Tibial nerve (tissue), 3 donors: ENCODE measurements at regions not wholly inside any gene's neighbourhood (a gene's known extent, or its start where the extent isn't known, plus 50 kb on each side); places are given as distances from the start of the nearest gene placed in this dataset.

ENCODE experiments used
- POLR2A ChIP-seq, 2 donors: fragments of 450-650 bp; IDR thresholded peaks; one replicate each; pipeline ENCODE4 v1.6.1; 2017; ENCODE audit warnings: antibody characterized with exemption in 2 of 2, mild to moderate bottlenecking in 2 of 2, moderate library complexity in 2 of 2
- TF ChIP-seq, protein P1 (sequence below), 5 experiments: fragments of 200-600 bp in 3 of 5; fragments of 450-650 bp in 2 of 5; sonication (generic) in 3 of 5; IDR thresholded peaks; one replicate each; pipeline ENCODE4 v1.5.1; 2016 to 2019; ENCODE audit warnings: antibody characterized with exemption in 5 of 5, mild to moderate bottlenecking in 3 of 5, moderate library complexity in 2 of 5

DNA sequence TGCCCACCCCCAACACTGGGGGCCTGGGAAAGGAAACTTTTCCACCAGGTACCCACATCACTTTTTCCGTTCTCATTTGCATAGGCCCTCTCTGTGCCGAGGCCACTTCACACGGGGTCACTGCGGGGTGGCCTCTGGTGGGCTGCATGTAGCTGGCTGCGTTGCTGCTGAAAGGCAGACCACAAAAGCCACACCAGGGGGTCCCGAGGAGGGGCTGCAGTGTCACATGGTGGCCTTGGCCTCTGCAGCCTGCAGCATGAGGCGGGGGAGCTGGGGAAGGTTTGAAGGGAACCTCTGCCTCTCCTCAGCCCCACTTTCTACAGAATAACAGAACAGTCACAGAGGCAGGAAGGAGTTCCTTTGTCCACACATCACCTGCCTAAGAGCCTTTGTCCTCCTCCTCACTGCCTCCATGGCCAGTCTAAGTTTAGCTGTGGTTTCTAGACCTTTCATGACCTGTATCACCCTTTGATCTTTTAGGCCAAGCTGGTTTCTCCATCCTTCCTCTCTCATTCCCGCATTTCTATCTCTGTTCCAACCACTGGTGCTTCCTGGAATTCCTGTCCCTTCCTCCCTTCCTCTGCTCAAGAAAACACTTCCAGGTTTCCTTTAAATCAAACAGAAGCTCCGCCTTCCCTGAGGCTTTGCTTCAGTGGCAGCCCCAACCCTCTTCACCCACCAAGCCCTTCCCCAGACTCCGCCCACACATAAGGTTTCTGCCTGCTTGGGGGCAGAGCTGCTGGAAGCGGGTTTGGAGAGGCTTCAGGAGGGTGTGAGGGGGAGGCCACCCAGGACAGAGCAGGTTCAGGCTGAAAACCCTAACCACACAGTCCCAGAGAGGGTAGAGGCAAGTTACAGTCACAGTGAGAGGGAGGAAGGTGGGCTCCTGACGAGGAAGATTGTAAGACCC, 150.7 kb upstream of the TLE3 start:
- TF ChIP-seq, protein P1, sequence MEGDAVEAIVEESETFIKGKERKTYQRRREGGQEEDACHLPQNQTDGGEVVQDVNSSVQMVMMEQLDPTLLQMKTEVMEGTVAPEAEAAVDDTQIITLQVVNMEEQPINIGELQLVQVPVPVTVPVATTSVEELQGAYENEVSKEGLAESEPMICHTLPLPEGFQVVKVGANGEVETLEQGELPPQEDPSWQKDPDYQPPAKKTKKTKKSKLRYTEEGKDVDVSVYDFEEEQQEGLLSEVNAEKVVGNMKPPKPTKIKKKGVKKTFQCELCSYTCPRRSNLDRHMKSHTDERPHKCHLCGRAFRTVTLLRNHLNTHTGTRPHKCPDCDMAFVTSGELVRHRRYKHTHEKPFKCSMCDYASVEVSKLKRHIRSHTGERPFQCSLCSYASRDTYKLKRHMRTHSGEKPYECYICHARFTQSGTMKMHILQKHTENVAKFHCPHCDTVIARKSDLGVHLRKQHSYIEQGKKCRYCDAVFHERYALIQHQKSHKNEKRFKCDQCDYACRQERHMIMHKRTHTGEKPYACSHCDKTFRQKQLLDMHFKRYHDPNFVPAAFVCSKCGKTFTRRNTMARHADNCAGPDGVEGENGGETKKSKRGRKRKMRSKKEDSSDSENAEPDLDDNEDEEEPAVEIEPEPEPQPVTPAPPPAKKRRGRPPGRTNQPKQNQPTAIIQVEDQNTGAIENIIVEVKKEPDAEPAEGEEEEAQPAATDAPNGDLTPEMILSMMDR (IDR thresholded peaks at IDR 0.05), result no peak
- no peak for TF ChIP-seq POLR2A (IDR thresholded peaks at IDR 0.05)
